OCI-LY1 (cell line): ENCODE measurements at regions not wholly inside any gene's neighbourhood (a gene's known extent, or its start where the extent isn't known, plus 50 kb on each side); places are given as distances from the start of the nearest gene placed in this dataset.
"Not testable (repeated sequence)": the region's sequence is repeated elsewhere in the genome, so short reads cannot be mapped to it uniquely, and the experiment has no call there.

Experiments used
- CTCF ChIP-seq: fragments of 200-600 bp; sonication (generic), shearing (Covaris generic); IDR thresholded peaks from 2 replicates; pipeline ENCODE4 v1.5.1; 2017; ENCODE audit warnings: mild to moderate bottlenecking, antibody characterized with exemption, low read length, moderate library complexity, mixed read lengths
- EZH2 ChIP-seq: fragments of 200-600 bp; sonication (generic), shearing (Covaris generic); IDR thresholded peaks from 2 replicates; pipeline ENCODE4 v1.8.0; 2017; ENCODE audit warnings: borderline replicate concordance, mixed run types, mild to moderate bottlenecking, antibody characterized with exemption, low read length, moderate library complexity, mixed read lengths

- TF ChIP-seq CTCF, EZH2: not testable (repeated sequence)
Observed at GRCh38 chr16:29597030-29597429, 66.0 kb upstream of the SPN start.
